SJSA1 (cell line): ENCODE measurements at regions not wholly inside any gene's neighbourhood (a gene's known extent, or its start where the extent isn't known, plus 50 kb on each side); places are given as distances from the start of the nearest gene placed in this dataset.

Source experiments
- DNase-seq, 2 experiments: peaks; one replicate each; pipeline ENCODE4 v3.0.0-alpha.2; 2015 to 2020; ENCODE audit warnings: low spot score in 2 of 2, low read depth in 1 of 2
- H3K27ac ChIP-seq: fragments of 250-450 bp; sonication (Bioruptor Pico); 2 replicates; pipeline ENCODE4 v1.5.1; 2020; ENCODE audit warnings: mild to moderate bottlenecking, moderate library complexity
- H3K27me3 ChIP-seq: fragments of 250-450 bp; sonication (Bioruptor Pico); replicated peaks from 2 replicates; pipeline ENCODE4 v1.5.1; 2020; ENCODE audit warnings: mild to moderate bottlenecking, moderate library complexity
- H3K36me3 ChIP-seq: fragments of 250-450 bp; sonication (Bioruptor Pico); 2 replicates; pipeline ENCODE4 v1.5.1; 2020; ENCODE audit warnings: mild to moderate bottlenecking
- H3K4me1 ChIP-seq: fragments of 250-450 bp; sonication (Bioruptor Pico); replicated peaks from 2 replicates; pipeline ENCODE4 v1.6.1; 2021; ENCODE audit warnings: mild to moderate bottlenecking
- H3K4me3 ChIP-seq: fragments of 250-450 bp; sonication (Bioruptor Pico); 2 replicates; pipeline ENCODE4 v1.5.1; 2020; ENCODE audit warnings: mild to moderate bottlenecking
- H3K9me3 ChIP-seq: fragments of 250-450 bp; sonication (Bioruptor Pico); replicated peaks from 2 replicates; pipeline ENCODE4 v1.5.1; 2020; ENCODE audit warnings: mild to moderate bottlenecking

DNA sequence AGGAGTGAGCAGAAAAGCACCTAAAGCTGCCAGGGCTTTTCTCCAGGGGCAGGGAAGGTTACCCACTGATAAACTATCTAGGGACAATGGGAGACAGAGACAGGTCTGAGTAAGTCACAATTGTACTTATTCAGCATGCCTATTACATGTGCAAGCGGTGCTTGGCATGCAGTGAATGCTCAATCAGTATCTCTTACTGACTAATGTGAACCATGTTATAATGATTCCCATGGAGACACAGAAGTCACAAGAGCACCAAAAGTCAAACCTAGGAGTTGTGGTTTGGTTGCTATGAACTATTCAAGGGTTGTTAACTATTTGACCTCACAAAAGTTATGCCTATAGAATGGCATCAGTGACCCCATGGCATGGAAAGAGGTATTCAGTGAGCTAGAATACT, 50.0 kb upstream of the RASGRP1 start:
- no peaks in the 10 kb centered on the region for H3K4me1 ChIP-seq
- H3K36me3 ChIP-seq = no peaks in the 10 kb centered on the region
- peaks cover 6% of the 10 kb centered on the region; the same call in 1 of the 2 replicates for H3K27me3 ChIP-seq
- H3K4me3 ChIP-seq = no peak overlapping the region
- no peak for DNase-seq
- no peak overlapping the region for H3K27ac ChIP-seq
- no peaks in the 10 kb centered on the region for H3K9me3 ChIP-seq

DNA sequence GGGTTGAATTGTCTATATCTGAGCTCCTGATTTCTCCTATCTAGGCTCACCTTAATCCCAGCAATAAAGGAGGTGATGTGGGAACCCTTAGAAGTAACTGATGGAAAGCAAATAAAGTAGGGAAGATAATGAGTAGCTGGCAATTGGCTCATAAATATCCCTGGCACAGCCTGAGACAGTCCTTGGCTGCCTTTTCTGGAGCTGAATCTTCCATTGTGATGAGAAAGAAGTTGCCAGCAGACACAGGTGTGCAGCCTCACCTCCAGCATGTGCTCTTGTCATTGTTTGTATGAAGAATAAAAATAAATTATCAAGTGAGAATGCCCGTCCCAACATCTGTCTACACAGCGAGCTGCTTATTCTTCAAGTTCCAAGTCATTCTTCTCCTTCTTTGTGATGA, 53.2 kb upstream of the RASGRP1 start:
- no peak overlapping the region for H3K27ac ChIP-seq
- H3K4me3 ChIP-seq = no peak overlapping the region
- peaks cover 12% of the 10 kb centered on the region; the same call in 1 of the 2 replicates for H3K27me3 ChIP-seq
- no peak for DNase-seq
- H3K36me3 ChIP-seq = no peaks in the 10 kb centered on the region
- no peaks in the 10 kb centered on the region for H3K4me1 ChIP-seq
- no peaks in the 10 kb centered on the region for H3K9me3 ChIP-seq

DNA sequence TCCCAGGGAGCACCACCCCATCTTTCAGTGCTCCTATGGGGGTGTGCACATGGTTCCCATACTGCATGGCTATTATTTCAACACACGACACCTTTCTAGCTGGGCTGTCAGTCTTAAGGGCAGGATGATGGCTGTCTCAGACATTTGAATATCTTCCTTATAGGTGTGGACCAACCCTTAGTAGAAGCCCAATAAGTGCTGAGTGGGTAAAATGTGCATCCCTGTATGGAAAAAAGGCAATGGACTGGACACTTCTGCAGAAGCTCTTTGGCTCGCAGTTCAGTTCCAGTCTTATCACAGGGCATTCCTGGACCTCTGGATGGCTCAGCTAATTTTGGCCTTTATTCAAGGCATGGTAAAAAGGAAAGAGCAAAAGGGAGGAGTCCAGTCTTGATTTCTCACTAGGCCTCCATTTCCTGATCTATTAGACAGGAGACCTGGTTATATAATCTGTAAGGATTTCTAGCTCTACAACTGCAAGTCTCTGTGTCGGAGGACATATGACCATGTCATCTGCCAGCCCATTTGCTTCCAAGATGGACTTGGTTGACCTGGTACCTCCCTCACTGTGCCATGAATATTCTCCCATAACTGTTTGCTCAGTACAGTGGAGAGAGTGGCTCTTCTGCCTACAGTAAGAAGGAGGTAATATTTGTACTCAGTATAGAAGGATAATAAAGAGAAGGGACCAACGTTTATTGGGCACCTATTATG, 53.8 kb upstream of the RASGRP1 start:
- peaks cover 12% of the 10 kb centered on the region; the same call in 1 of the 2 replicates for H3K27me3 ChIP-seq
- no peaks in the 10 kb centered on the region for H3K36me3 ChIP-seq
- no peaks in the 10 kb centered on the region for H3K9me3 ChIP-seq
- no peak overlapping the region for H3K27ac ChIP-seq
- H3K4me1 ChIP-seq = no peaks in the 10 kb centered on the region
- DNase-seq = no peak
- H3K4me3 ChIP-seq = no peak overlapping the region

DNA sequence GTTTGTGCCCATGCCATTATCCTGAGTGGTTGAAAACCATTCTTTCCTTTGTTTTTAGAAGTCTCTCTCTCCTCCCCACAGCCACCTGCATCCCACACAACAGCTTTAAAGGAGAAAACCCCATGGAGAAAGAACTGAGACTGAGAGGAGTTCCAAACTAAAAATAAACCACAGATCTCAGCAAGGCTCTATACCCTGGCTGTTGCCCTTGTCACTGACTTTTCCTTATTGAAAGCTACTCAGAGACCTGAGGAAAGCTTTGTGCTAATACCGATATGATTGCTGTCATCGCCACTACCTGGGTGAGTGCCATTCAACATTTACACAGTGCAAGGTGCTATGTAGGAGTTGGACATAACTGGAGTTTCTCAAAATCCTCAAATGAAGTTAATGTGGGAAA, 55.5 kb upstream of the RASGRP1 start:
- Histone ChIP-seq H3K4me3 (no peak overlapping the region), H3K27me3 (peaks cover 17% of the 10 kb centered on the region; the same call in 1 of the 2 replicates), H3K4me1 (no peaks in the 10 kb centered on the region)

DNA sequence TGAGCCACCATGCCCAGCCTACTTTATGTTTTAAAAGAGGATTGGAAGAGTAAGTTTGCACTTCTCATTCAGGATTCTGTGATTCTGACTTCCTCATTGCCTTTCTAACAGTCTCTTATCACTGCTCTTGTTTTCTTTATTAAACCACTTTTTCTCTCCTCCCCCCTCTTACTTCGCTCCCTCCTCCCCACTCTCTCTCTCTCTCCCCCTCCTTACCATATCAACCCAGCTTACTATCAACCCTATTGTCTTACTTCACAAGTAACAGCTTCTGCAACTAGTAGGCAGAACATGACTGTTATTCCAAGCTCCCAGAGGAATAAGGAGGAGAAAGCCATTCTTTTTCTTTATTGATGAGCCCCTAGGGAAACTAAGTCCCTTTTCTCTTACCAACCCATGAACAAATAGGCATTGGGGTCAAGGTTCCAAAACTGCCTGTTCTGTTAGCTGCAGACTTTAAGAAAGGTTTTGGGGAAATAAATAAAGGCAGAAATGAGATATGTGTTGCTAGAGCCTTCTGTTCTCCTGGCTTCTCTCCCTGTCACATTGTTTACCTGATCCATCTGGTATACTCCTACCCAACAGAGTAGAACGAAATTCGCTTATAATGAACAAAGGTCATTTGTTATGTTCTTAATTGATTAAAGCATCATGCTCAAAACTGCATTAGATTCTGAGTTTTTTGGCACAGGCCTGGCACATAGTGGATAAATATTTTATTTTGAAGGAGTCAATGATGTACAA, 56.4 kb upstream of the RASGRP1 start:
- no peak overlapping the region for H3K27ac ChIP-seq
- H3K36me3 ChIP-seq = no peaks in the 10 kb centered on the region
- no peaks in the 10 kb centered on the region for H3K9me3 ChIP-seq
- no peak overlapping the region for H3K4me3 ChIP-seq
- peaks cover 17% of the 10 kb centered on the region; the same call in 1 of the 2 replicates for H3K27me3 ChIP-seq
- DNase-seq = no peak
- no peaks in the 10 kb centered on the region for H3K4me1 ChIP-seq

More for the DNA sequence above, 55.5 kb upstream of the RASGRP1 start:
- Histone ChIP-seq H3K36me3 (no peaks in the 10 kb centered on the region), H3K9me3 (no peaks in the 10 kb centered on the region), H3K27ac (no peak overlapping the region)
- no peak for DNase-seq

DNA sequence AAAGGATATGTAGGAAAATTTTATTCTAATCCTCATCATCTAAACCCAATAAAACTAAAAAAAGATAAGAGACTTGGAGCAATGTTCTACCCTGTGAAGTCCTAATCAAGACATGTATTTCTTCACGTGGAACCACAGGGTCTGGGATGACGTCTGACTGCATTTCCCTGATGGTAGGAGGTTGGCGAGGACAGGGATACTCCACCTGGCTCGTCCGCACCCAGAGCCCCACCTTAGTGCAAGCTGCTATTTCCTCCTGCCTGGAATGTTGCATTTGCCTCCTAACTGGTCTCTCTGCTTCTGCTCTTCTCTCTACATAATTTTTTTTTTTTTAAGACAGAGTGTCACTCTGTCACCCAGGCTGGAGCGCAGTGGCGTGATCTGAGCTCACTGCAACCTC, 57.7 kb upstream of the RASGRP1 start:
- DNase-seq = no peak
- no peaks in the 10 kb centered on the region for H3K36me3 ChIP-seq
- H3K9me3 ChIP-seq = no peaks in the 10 kb centered on the region
- no peak overlapping the region for H3K27ac ChIP-seq
- no peak overlapping the region for H3K4me3 ChIP-seq
- H3K27me3 ChIP-seq = peaks cover 17% of the 10 kb centered on the region; the same call in 1 of the 2 replicates
- no peaks in the 10 kb centered on the region for H3K4me1 ChIP-seq

DNA sequence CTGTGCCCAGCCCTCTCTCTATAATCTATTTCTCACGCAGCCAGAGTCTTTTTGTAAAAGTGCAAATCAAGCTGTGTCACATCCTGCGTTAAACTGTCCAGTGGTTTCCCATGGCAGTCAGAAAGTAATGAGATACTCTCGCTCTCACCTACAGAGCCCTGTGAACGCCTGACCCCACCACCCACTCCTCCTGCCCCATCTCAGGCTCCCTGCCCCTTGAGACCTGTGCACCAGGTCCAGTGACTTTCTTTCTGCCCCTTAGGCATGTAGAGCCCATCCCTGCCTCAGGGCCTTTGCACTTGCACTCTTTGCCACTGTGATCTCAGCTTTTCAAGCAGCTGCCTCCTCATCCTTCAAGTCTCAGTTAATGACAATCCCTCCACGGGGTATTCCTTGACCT, 58.3 kb upstream of the RASGRP1 start:
- Histone ChIP-seq H3K27me3 (peaks cover 15% of the 10 kb centered on the region; the same call in 1 of the 2 replicates), H3K36me3 (no peaks in the 10 kb centered on the region), H3K27ac (no peak overlapping the region), H3K4me1 (no peaks in the 10 kb centered on the region), H3K9me3 (no peaks in the 10 kb centered on the region), H3K4me3 (no peak overlapping the region)
- DNase-seq = no peak

DNA sequence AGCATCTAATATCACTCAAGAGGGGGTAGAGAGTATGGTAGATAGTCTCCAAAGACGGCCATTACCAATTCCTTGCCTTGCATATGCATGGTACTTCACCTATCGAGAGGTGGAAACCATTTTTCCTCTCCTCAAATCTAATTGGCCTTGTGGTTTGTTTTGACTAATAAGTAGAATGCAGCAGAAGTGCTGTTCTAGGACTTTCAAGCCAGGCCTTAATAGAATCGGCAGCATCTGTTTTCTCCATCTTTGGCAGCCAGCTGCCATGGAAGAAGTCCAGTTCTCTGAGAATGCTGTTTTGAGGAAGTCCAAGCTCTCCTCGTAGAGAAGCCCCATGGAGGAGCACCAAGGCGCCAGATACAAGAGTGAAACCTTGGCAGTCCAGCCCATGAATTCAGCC, 59.1 kb upstream of the RASGRP1 start:
- Histone ChIP-seq H3K9me3 (no peaks in the 10 kb centered on the region), H3K4me3 (no peak overlapping the region), H3K36me3 (no peaks in the 10 kb centered on the region), H3K27me3 (peaks cover 13% of the 10 kb centered on the region; the same call in 1 of the 2 replicates), H3K27ac (no peak overlapping the region), H3K4me1 (no peaks in the 10 kb centered on the region)
- no peak for DNase-seq

DNA sequence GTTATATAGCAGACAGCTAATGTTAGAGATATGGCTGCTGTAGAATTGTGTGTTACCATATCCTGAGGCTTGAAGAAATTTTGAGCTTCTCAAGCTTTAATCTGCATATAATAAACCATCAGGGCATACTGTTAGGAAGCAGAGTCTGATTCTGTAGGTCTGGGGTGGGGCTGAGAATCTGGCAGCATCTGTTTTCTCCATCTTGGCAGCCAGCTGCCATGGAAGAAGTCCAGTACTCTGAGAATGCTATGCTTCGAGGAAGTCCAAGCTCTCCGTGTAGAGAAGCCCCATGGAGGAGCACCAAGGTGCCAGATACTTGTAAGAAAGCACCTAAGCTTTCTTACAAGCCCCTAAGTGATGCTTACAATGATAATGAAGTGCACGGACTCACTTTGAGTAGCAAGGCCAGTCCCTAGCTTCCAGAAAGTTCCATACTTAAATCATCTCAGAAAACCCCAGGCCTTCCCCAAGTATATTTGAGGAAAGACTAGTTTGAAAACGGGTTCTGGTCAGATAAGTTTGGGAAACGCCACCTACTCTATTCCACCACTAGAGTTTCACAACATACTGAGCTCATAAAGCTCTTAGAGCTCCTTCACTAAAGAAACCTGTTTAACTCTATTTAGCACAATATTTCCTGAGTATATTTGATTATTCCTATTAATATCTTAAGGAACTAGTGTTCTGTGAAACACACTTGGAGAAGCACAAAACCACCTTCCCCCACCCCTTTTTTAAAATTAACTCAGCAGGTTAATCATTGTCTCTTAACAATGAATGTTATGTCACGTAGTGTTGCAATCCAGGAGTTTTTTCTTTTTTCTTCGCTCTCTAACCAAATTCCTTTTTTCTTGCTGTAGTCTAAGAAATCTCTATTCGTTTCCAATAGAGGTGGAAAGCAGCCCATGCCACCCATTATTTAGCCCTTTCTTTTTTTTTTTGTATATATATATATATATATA, 59.9 kb upstream of the RASGRP1 start:
- Histone ChIP-seq H3K27me3 (peaks cover 10% of the 10 kb centered on the region; the same call in 1 of the 2 replicates), H3K36me3 (no peaks in the 10 kb centered on the region)
- DNase-seq = no peak

DNA sequence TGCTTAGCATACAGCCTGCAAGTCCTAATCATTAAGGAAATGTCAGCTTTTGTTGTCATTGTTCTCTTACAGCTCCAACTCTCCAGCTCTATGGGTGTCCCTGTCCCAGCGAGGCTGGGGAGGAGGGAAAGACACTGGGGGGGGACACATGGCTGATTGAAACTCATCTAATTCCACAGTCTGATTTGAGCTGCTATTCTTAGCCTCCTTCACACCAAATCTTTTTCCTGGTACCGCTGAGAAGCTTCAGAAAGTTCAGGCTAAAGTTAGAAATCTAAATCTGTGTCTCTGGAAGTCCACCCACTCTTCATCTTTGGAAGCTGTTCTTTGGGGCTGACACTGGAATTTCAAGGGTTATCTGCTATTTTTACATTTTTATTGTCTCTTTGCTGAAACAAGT, 61.3 kb upstream of the RASGRP1 start:
- peaks cover 10% of the 10 kb centered on the region; the same call in 1 of the 2 replicates for H3K27me3 ChIP-seq
- H3K27ac ChIP-seq = no peak overlapping the region
- no peaks in the 10 kb centered on the region for H3K9me3 ChIP-seq
- H3K4me3 ChIP-seq = no peak overlapping the region
- no peaks in the 10 kb centered on the region for H3K36me3 ChIP-seq
- no peak for DNase-seq
- no peaks in the 10 kb centered on the region for H3K4me1 ChIP-seq

More for the DNA sequence above, 59.9 kb upstream of the RASGRP1 start:
- no peaks in the 10 kb centered on the region for H3K9me3 ChIP-seq
- no peak overlapping the region for H3K4me3 ChIP-seq
- H3K4me1 ChIP-seq = no peaks in the 10 kb centered on the region
- H3K27ac ChIP-seq = no peak overlapping the region

DNA sequence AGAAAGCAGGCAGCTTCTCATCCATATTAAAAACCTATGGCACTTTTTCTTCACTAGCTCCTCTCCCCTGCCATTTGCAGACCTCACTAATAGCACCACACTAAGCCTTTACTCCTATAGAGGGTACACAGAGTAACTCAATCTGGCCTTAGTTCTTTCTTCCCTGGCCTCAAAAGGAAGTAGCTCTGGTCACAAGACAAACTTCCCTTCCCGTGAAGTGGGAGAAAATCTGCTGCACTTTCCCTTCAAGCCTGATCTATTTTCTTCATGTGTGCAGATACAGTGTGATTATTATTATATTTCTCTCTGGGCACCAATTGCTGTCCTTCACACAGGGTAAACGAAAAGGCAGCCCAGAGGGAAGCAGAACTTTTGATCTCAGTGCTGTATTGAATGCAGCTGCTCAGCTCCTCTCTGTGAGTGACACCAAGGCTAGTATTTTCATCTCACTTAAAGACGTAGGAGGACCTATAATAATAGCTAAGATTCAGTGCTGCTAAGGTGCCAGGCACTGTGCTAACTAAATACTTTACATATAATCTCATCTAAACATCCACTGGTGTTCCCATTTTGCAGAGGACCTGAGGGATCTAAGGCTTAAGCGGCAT, 61.9 kb upstream of the RASGRP1 start:
- peaks cover 5% of the 10 kb centered on the region; the same call in 1 of the 2 replicates for H3K27me3 ChIP-seq
- no peaks in the 10 kb centered on the region for H3K4me1 ChIP-seq
- H3K36me3 ChIP-seq = no peaks in the 10 kb centered on the region
- H3K4me3 ChIP-seq = no peak overlapping the region
- DNase-seq = no peak
- no peak overlapping the region for H3K27ac ChIP-seq
- no peaks in the 10 kb centered on the region for H3K9me3 ChIP-seq

DNA sequence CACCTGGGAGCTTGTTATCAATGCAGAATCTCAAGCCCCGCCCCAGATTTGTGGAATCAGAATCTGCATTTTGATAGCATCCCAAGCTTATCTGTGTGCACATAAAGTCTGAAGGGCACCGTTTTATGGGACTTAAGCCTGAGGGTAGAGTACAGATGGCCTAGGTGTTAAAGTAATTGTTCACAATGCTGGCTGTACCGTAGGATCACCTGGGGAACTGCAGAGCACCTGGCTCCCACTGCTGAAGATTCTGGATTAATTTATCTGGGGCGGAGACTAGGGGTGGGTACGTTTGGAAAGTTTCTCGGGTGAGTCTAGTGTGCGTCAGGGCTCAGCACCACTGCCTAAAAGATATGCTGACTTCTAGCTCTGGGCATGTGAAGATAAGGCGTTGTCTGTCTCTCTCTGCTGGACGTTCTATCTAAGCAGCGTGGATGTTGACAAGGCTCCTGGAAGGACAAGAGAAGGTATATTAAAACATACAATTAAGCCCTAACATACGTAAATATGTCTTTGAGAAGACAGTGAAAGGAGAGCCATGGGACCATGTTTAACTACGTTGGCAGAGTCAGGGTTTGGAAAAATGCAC, 63.2 kb upstream of the RASGRP1 start:
- Histone ChIP-seq H3K36me3 (no peaks in the 10 kb centered on the region), H3K27me3 (peaks cover 5% of the 10 kb centered on the region; the same call in 1 of the 2 replicates), H3K9me3 (no peaks in the 10 kb centered on the region), H3K4me1 (no peaks in the 10 kb centered on the region), H3K4me3 (no peak overlapping the region), H3K27ac (no peak overlapping the region)
- no peak for DNase-seq
